ENCODE measurements at regions not wholly inside any gene's neighbourhood (a gene's known extent, or its start where the extent isn't known, plus 50 kb on each side); places are given as distances from the start of the nearest gene placed in this dataset.

- TF ChIP-seq HDAC6 (IDR thresholded peaks at IDR 0.05; ENCODE audit: low read depth, low read length) (no peak), XRCC4 (IDR thresholded peaks at IDR 0.05; ENCODE audit: extremely low read depth, insufficient read depth, insufficient read length) (no peak), SMARCB1 (IDR thresholded peaks at IDR 0.05; ENCODE audit: insufficient read length, low read depth) (no peak), MLLT1 (IDR thresholded peaks at IDR 0.05) (no peak; a peak in 1 of 4 replicates), ELF4 (CRISPR knock-in tag; IDR thresholded peaks at IDR 0.05) (peak; percentile 71; the same call in 1 of the 2 replicates), TRIM25 (IDR thresholded peaks at IDR 0.05; ENCODE audit: borderline replicate concordance) (no peak), THAP12 (CRISPR knock-in tag; IDR thresholded peaks at IDR 0.05) (no peak), ELK3 (CRISPR knock-in tag; IDR thresholded peaks at IDR 0.05) (no peak), HMGXB4 (CRISPR knock-in tag; IDR thresholded peaks at IDR 0.05) (no peak), ATF4 (CRISPR knock-in tag; IDR thresholded peaks at IDR 0.05) (no peak; the same call in 1 of the 2 replicates), NFRKB (IDR thresholded peaks at IDR 0.05; ENCODE audit: low read depth) (peak; percentile 97), ZFP36 (IDR thresholded peaks at IDR 0.05; ENCODE audit: low read depth, low read length, partially characterized antibody) (no peak), L3MBTL2 (IDR thresholded peaks at IDR 0.05) (peak; percentile 99), CHD1 (IDR thresholded peaks at IDR 0.05; ENCODE audit: low read length) (no peak)
These were observed 134.5 kb upstream of the KLF3 start (continued) for GRCh38 chr4:38529189-38530115.

All from K562 (cell line).